ENCODE measurements at regions not wholly inside any gene's neighbourhood (a gene's known extent, or its start where the extent isn't known, plus 50 kb on each side); places are given as distances from the start of the nearest gene placed in this dataset.

GRCh38 chr6:153927867-153928266 lies 111.2 kb upstream of the OPRM1 start:
- ChIA-PET POLR2A (no interaction called here), CTCF (no interaction called here)
- Mint-ChIP-seq H3K36me3 (ENCODE audit: low read depth) (no peaks in the 10 kb centered on the region), H3K9me3 (peaks cover 3% of the 10 kb centered on the region), H3K27me3 (no peaks in the 10 kb centered on the region), H3K4me3 (no peak overlapping the region), H3K27ac (no peak overlapping the region), H3K4me1 (no peaks in the 10 kb centered on the region)
- DNase-seq = no peak
- no peak for ATAC-seq (ENCODE audit: low read depth)
- intact Hi-C loops (cut with micrococcal nuclease) = no loop called here
- no peak for TF ChIP-seq CTCF (IDR thresholded peaks at IDR 0.05)

DNA sequence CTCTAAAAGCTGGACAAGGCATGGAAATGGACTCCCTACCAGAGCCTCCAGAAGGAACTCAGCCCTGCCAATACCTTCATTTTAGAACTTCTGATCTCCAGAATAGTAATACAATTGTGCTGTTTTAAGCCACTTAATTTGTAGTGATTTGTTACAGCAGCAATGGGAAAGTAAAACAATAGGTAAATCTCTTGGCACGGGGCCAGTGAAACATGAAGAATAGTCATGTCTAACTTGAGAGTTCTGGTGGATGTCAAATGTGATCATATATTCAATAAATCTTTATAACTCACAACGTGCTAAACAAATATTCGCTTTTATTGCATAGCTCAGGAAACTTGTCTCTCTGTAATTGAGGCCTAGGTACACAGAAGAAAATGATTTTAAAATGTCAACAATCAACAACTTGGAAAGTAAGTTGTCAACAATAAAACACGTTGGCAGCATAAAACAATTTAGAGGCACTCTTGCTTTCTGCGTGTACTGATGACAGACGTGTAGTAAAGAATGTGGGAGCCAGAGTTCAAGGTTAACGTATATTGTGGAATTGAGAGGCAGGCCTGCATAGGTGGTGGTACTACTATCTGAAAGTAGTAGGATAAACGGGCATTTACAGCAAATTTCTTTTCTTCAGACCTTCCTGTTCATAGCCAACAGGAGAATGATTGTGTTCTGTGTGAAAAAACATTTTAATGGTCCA lies 140.5 kb upstream of the OPRM1 start:
- no peak for ATAC-seq (ENCODE audit: low read depth)
- CTCF ChIA-PET = no interaction called here
- no peak for TF ChIP-seq CTCF (IDR thresholded peaks at IDR 0.05)
- Mint-ChIP-seq H3K27ac (no peak overlapping the region), H3K4me3 (no peak overlapping the region), H3K4me1 (no peaks in the 10 kb centered on the region), H3K36me3 (ENCODE audit: low read depth) (no peaks in the 10 kb centered on the region), H3K9me3 (peaks cover 8% of the 10 kb centered on the region), H3K27me3 (no peaks in the 10 kb centered on the region)
- no peak for DNase-seq
- POLR2A ChIA-PET = no interaction called here
- intact Hi-C loops (cut with micrococcal nuclease) = no loop called here

GRCh38 chr6:153882411-153882810 lies 156.6 kb upstream of the OPRM1 start:
- Mint-ChIP-seq H3K27ac (no peak overlapping the region), H3K4me1 (no peaks in the 10 kb centered on the region), H3K4me3 (no peak overlapping the region), H3K9me3 (peaks cover 11% of the 10 kb centered on the region), H3K36me3 (ENCODE audit: low read depth) (no peaks in the 10 kb centered on the region), H3K27me3 (no peaks in the 10 kb centered on the region)
- no peak for DNase-seq
- ATAC-seq (ENCODE audit: low read depth) = no peak
- POLR2A ChIA-PET = no interaction called here
- CTCF ChIA-PET = no interaction called here
- no peak for TF ChIP-seq CTCF (IDR thresholded peaks at IDR 0.05)
- intact Hi-C loops (cut with micrococcal nuclease) = no loop called here

GRCh38 chr6:153873541-153873940 lies 165.5 kb upstream of the OPRM1 start:
- H3K4me1 Mint-ChIP-seq = no peaks in the 10 kb centered on the region
- ChIA-PET CTCF (no interaction called here), POLR2A (no interaction called here)
- H3K9me3 Mint-ChIP-seq = peaks cover 8% of the 10 kb centered on the region
- intact Hi-C loops (cut with micrococcal nuclease) = no loop called here
- H3K36me3 Mint-ChIP-seq (ENCODE audit: low read depth) = no peaks in the 10 kb centered on the region
- no peaks in the 10 kb centered on the region for H3K27me3 Mint-ChIP-seq
- H3K27ac Mint-ChIP-seq = no peak overlapping the region
- DNase-seq = no peak
- ATAC-seq (ENCODE audit: low read depth) = no peak
- H3K4me3 Mint-ChIP-seq = no peak overlapping the region
- TF ChIP-seq CTCF (IDR thresholded peaks at IDR 0.05) = no peak

- no peak for ATAC-seq (ENCODE audit: low read depth)
- Mint-ChIP-seq H3K4me1 (no peaks in the 10 kb centered on the region), H3K36me3 (ENCODE audit: low read depth) (no peaks in the 10 kb centered on the region), H3K27me3 (no peaks in the 10 kb centered on the region), H3K4me3 (no peak overlapping the region), H3K27ac (no peak overlapping the region), H3K9me3 (peaks cover 4% of the 10 kb centered on the region)
- no peak for TF ChIP-seq CTCF (IDR thresholded peaks at IDR 0.05)
- no peak for DNase-seq
- ChIA-PET CTCF (no interaction called here), POLR2A (no interaction called here)
- intact Hi-C loops (cut with micrococcal nuclease) = no loop called here
These were observed 166.1 kb upstream of the OPRM1 start for GRCh38 chr6:153872946-153873345.
